ENCODE measurements at regions not wholly inside any gene's neighbourhood (a gene's known extent, or its start where the extent isn't known, plus 50 kb on each side); places are given as distances from the start of the nearest gene placed in this dataset.

DNA sequence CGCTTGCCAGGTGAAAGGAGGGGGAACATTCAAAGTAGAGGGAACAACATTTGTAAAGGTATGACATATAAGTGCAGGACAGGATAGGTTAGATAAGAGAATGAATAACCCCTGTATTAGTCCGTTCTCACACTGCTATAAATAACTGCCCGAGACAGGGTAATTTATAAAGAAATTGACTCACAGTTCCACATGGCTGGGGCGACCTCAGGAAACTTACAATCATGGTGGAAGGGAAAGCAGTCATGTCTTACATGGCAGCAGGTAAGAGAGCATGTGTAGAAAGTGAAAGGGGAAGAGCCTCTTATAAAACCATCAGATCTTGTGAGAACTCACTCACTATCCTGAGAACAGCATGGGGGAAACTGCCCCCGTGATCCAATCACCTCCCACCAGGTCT lies 223.8 kb downstream of the SOX9 start:
- DNase-seq, result no peak

DNA sequence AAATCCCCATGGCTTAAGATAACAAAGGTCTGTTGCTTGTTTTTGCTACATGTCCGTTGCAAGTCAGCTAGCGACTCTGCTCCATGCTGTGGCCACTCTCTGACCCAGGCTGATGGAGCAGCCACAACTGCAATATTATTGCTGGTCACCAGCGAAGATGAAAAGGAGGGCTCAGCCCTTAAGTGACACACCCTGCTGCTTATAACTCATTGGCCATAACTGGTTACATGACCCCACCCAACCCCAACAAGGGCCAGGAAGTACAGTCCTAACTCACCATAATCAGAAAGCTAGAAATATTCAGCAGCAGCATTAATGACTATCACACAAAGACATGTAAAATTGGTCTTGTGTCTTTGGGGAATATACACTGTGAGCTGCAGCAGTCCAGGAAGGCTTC lies 224.3 kb downstream of the SOX9 start:
- no peak for DNase-seq

DNA sequence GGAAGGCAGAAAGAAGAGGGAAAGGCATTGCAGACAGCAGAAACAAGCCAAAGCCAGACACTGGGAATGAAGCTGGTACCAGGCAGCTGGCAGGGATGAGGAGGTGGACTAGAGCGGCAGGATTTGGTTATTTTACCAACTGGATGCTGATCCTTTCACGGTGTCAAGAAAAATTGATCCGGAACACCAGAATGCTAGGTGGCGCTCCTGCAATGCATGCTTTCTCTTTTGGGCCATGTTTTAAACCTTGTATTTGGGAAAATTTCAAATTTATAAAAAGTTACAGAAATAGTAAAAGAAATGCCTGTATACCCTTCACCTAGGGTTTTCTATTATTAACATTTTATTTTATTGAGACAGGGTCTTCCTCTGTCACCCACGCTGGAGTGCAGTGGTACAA lies 224.7 kb downstream of the SOX9 start:
- DNase-seq, result no peak

- no peak for DNase-seq
These were observed 225.5 kb downstream of the SOX9 start for GRCh38 chr17:72346306-72346705.

DNA sequence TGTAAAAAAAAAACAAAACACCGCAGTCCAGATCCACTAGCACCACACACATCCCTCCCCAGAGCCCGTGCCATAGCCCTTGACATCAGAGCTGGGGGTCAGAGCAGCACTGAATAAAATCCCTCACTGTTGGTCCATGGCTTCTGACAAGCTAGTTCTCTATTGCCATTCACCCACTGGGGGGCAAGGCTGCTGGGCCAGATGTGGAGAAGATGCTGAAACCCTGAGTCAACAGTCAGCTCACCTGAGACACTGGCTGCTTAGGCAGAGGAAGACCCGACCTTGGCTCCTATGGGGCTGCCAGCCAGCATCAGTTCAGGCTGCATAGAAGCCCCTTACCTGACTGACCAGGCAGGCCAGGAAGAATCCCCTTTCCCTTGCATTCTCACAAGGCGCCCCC lies 228.2 kb downstream of the SOX9 start:
- DNase-seq, result no peak

GRCh38 chr17:72349491-72349995 lies 228.7 kb downstream of the SOX9 start:
- no peak for DNase-seq

DNA sequence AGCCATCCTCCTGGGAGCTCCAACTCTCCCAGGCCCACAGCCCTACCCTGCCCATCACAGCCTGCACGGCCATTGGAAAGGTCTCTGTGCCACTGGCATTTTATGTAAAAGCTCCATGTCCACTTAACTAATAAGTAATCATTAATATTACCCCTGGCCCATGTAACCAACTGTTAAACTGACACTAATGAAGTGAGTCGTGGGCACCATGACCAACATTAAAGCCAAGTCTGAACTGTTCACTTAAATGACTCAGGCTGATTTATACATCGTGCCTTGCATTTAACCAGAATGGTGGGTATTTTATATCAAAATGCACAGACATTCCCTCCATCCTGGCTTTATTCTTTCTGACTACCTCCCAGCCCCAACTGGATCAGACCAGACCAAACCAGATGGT lies 229.3 kb downstream of the SOX9 start:
- no peak for DNase-seq

GRCh38 chr17:72351365-72351764 lies 230.5 kb downstream of the SOX9 start:
- DNase-seq, result no peak

- no peak for DNase-seq
These were observed 231.1 kb downstream of the SOX9 start for GRCh38 chr17:72351884-72352346.

DNA sequence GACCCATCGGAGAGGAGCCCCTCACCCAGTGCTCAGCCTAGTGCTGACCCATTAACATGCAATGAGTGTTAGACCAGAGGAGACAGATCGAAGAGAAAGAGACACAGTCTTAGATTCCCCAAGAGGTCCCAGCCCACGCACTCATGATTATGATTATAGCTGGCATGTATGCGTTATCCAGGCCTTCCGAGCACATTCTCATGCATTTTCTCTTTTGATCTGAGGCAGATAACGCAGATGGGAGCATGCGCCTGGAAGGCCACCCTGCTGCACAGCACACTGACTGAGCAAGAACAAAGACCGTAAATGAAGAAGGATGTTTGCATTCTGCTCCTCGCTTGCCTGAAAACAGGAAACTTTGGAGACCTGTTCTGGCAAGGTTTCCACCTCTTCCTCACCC lies 232.7 kb downstream of the SOX9 start:
- DNase-seq, result no peak

- DNase-seq, result no peak
These were observed 233.3 kb downstream of the SOX9 start for GRCh38 chr17:72354071-72354470.

DNA sequence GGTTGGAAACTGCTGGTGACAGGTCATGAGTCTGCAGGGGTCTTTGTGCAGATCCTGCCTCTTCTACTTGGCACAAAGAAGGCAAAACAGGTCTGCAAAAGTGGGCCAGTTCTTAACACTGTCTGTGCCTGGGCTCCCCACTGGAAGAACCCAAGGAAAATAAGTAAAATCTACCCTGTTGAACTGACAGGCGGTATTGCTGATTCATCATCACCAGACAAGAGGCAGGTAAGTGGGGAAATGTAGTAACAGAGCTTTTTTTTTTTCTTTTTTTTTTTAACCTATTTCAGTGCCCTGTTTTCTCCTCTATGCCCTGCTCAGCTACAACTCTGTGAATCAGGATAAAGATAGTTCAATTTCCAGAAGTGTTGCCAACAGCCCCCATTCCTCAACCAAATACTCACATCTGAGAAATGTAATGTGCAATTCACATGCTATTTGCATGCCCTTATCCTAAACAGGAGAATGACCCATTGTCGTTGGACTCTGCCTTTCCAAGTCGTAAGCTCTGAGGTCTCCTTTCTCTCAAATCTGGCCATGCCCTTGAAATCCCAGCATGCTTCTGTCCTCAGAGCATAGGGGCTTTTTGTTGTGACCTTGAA lies 237.0 kb downstream of the SOX9 start:
- DNase-seq, result no peak

GRCh38 chr17:72358465-72358864 lies 237.6 kb downstream of the SOX9 start:
- DNase-seq, result no peak

GRCh38 chr17:72359274-72359673 lies 238.5 kb downstream of the SOX9 start:
- no peak for DNase-seq

- DNase-seq, result no peak
These were observed 239.0 kb downstream of the SOX9 start for GRCh38 chr17:72359811-72360210.

GRCh38 chr17:72360386-72360940 lies 239.6 kb downstream of the SOX9 start:
- DNase-seq, result no peak

DNA sequence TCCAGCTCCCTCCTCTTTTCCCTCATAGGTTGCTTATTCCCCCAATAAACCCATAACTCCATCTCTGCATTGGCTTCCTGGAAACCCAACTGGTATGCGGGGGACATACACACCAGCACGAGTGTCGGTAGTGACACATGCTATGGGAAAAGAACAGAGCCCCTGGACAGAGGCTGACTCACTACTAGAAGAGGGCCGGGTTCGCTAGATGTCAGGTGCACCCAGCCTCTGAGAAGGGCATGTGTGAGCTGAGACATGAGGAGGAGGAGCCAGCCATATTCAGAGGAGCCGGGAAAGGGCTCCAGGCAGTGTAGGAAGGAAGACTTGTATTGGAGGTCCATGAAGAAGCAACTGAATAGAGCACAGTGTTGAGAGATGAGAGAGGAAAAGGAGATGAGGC lies 241.1 kb downstream of the SOX9 start:
- DNase-seq, result no peak

GRCh38 chr17:72362376-72363088 lies 241.7 kb downstream of the SOX9 start:
- no peak for DNase-seq

DNA sequence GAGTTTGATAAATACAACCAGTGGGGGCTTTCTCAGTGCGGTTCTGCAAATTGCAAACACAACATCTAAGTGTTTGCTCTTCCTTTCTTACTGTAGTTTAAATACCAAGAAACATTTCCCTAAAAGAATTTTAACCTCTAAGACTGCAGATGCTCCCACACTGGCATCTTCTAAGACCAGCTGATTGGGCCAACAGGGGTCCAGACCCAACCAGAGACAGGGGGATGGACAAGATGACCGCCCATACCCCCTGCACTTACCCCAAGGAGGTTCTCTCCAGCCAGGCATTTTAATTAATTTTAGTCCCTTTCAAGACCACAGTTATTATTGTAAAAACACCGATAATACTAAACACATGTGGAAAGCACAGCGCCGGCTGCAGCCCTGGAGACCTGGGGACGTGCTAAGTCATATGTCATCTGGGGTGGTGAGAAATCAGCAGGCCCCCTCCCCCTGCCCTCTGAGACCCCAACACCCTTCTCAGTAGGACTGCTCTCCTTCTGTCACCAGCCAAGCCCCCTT lies 242.3 kb downstream of the SOX9 start:
- DNase-seq, result no peak

DNA sequence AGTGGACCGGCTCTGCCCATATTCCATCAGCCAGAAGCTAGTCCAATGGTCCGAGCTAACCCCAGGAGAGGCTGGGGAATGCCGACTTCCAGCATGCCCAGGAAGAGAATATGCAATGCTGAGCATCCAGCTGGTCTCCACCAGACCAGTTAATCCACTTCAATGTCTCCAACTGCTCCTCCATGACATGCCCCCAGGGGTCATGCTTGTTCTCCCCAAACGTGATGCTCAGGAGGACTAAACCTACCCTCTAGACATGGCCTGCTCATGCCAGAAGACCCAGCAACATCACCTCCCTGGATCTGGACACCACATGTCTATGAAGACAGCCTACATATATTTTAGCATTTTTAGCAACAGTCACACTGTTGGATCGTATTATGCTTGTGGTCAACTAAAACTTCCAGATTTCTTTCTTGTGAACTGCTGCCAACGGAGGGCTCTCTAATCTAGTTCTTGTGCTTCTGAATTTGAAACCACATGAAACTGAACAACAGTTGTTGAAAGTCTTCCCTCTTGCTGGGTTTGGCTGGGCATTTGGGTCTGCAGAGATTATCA lies 245.1 kb downstream of the SOX9 start:
- DNase-seq, result no peak

DNA sequence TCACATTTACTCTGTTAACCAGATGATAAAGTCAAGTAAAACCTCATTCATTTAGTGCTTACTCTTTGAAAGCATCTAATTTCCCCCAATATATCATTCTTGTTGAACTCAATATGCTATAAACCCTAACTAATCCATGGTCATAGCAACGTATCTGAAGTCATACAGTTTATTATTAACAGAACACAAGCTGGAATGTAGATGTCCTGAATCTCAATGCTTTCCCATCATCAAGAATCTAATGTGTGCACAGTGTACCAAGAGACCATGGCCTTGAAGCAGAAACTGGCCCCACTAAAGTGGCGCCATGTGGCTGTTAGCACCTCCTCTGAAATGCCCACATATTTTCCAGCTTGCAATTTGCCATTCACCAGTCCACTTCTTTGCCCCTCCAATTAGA lies 245.8 kb downstream of the SOX9 start:
- DNase-seq, result no peak

- DNase-seq, result no peak
These were observed 247.4 kb downstream of the SOX9 start for GRCh38 chr17:72368191-72368590.

- DNase-seq, result no peak
These were observed 248.5 kb downstream of the SOX9 start for GRCh38 chr17:72369366-72369765.

DNA sequence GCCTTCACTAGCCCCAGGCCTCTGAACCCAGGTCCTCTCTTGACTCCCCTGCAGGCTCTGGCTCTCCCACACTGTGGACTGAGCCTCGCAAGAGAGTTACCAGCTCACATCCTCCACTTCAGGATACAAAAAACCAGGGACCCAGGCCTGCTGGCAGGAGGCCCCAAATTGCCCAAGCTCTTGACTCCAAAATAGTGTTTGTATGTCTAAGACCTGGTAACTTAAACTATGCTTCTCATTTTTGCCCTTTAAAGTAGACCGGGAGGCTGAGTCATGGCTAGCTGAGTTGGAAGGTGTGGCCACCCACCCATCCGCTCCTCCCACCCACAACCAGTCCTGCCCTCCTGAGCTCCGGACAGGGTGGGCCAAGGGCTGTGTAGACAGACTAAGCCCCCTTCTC lies 250.0 kb downstream of the SOX9 start:
- no peak for DNase-seq

All from hematopoietic multipotent progenitor cell treated with erythropoietin and hydrocortisone succinate and interleukin-3 and kit ligand, for 8 days (in vitro differentiated cells).